Loucy (cell line): ENCODE measurements at regions not wholly inside any gene's neighbourhood (a gene's known extent, or its start where the extent isn't known, plus 50 kb on each side); places are given as distances from the start of the nearest gene placed in this dataset.

Experiments
- CTCF ChIP-seq: fragments of 200-600 bp; sonication (generic); conservative IDR thresholded peaks from 2 replicates; pipeline ENCODE4 v1.5.1; 2014; ENCODE audit warnings: mild to moderate bottlenecking, antibody characterized with exemption, low read length
- EZH2phosphoT487 ChIP-seq: fragments of 200-600 bp; IDR thresholded peaks from 2 replicates; pipeline ENCODE4 v1.6.1; 2018; ENCODE audit warnings: antibody characterized with exemption, mild to moderate bottlenecking, moderate library complexity, borderline replicate concordance

- TF ChIP-seq CTCF, result no peak
- TF ChIP-seq EZH2phosphoT487, result no peak
Observed at GRCh38 chr2:51301381-51301780, 269.4 kb upstream of the NRXN1 start.
